HEK293 (cell line): ENCODE measurements at regions not wholly inside any gene's neighbourhood (a gene's known extent, or its start where the extent isn't known, plus 50 kb on each side); places are given as distances from the start of the nearest gene placed in this dataset.
A peak's percentile ranks its signal among the peaks of the same experiment; 100 is the strongest.

Source experiments
- CTCF ChIA-PET: fragments of 350-600 bp; formaldehyde crosslinking; extraction: SDS; loops from one replicate; lab custom pipeline; 2021; ENCODE audit warnings: antibody characterized with exemption; lab: Yijun Ruan, JAX
- POLR2A ChIA-PET: fragments of 300-600 bp; formaldehyde crosslinking; extraction: SDS; loops from one replicate; lab custom pipeline; 2020; ENCODE audit warnings: antibody characterized with exemption, inconsistent platforms; lab: Yijun Ruan, JAX
- H3K27ac ChIP-seq: fragments of 200-500 bp; sonication (Bioruptor generic); 2 replicates; pipeline ENCODE4 v1.5.1; 2014; ENCODE audit warnings: low read depth, low read length, control low read depth, inconsistent platforms; ENCODE audit errors: extremely low read depth
- H3K36me3 ChIP-seq, 2 experiments: fragments of 200-500 bp in 1 of 2; sonication (Bioruptor generic) in 1 of 2; 1 replicate in 1 of 2; 2 replicates in 1 of 2; pipeline ENCODE4 v1.5.1; 2014 to 2017; ENCODE audit warnings: inconsistent platforms in 2 of 2, low read length in 2 of 2; ENCODE audit not compliant: control insufficient read depth in 2 of 2, insufficient read depth in 1 of 2
- H3K4me1 ChIP-seq: fragments of 200-500 bp; sonication (Bioruptor generic); 2 replicates; pipeline ENCODE4 v1.5.1; 2014; ENCODE audit warnings: mild to moderate bottlenecking, low read length, inconsistent platforms; ENCODE audit not compliant: control insufficient read depth, insufficient read depth
- H3K4me3 ChIP-seq: 2 replicates; pipeline ENCODE4 v1.5.1; 2011; ENCODE audit warnings: low read depth, mild to moderate bottlenecking, control low read depth, low read length, moderate library complexity
- H3K9me3 ChIP-seq: fragments of 200-500 bp; sonication (Bioruptor generic); 2 replicates; pipeline ENCODE4 v1.5.1; 2014; ENCODE audit warnings: low read depth, low read length, inconsistent platforms; ENCODE audit not compliant: control insufficient read depth, insufficient read depth
- GFI1B ChIP-seq: fragments of 450-650 bp; formaldehyde crosslinking; IDR thresholded peaks from 2 replicates; pipeline ENCODE4 v1.5.1; 2016; ENCODE audit warnings: missing biosample characterization, missing genetic modification characterization
- KLF7 ChIP-seq: fragments of 450-650 bp; formaldehyde crosslinking; IDR thresholded peaks from 2 replicates; pipeline ENCODE4 v1.5.1; 2016; ENCODE audit warnings: missing biosample characterization, missing genetic modification characterization, borderline replicate concordance
- MEIS1 ChIP-seq: sonication (generic); formaldehyde crosslinking; IDR thresholded peaks from 2 replicates; pipeline ENCODE4 v1.8.1; 2022; ENCODE audit warnings: missing genetic modification reagents, mild to moderate bottlenecking, borderline replicate concordance
- SP3 ChIP-seq: fragments of 450-650 bp; formaldehyde crosslinking; IDR thresholded peaks from 2 replicates; pipeline ENCODE4 v1.5.1; 2016; ENCODE audit warnings: missing biosample characterization, missing genetic modification characterization
- ZBTB7A ChIP-seq: fragments of 450-650 bp; formaldehyde crosslinking; IDR thresholded peaks from 2 replicates; pipeline ENCODE4 v1.5.1; 2016; ENCODE audit warnings: low read depth, missing biosample characterization, missing genetic modification characterization
- ZBTB8A ChIP-seq: fragments of 450-650 bp; formaldehyde crosslinking; IDR thresholded peaks from 2 replicates; pipeline ENCODE4 v1.5.1; 2016; ENCODE audit warnings: missing biosample characterization, missing genetic modification characterization
- ZFP3 ChIP-seq: fragments of 450-650 bp; formaldehyde crosslinking; IDR thresholded peaks from 2 replicates; pipeline ENCODE4 v1.5.1; 2016; ENCODE audit warnings: low read depth, missing biosample characterization, missing genetic modification characterization
- ZFP69B ChIP-seq: fragments of 450-650 bp; formaldehyde crosslinking; IDR thresholded peaks from 2 replicates; pipeline ENCODE4 v1.5.1; 2016; ENCODE audit warnings: missing biosample characterization, missing genetic modification characterization
- ZNF157 ChIP-seq: fragments of 450-650 bp; formaldehyde crosslinking; IDR thresholded peaks from 2 replicates; pipeline ENCODE4 v1.5.1; 2016; ENCODE audit warnings: missing biosample characterization, missing genetic modification characterization
- ZNF169 ChIP-seq: fragments of 450-650 bp; formaldehyde crosslinking; IDR thresholded peaks from 2 replicates; pipeline ENCODE4 v1.5.1; 2016; ENCODE audit warnings: missing biosample characterization, missing genetic modification characterization
- ZNF174 ChIP-seq: fragments of 450-650 bp; formaldehyde crosslinking; IDR thresholded peaks from 2 replicates; pipeline ENCODE4 v1.5.0; 2017; ENCODE audit warnings: missing biosample characterization, mild to moderate bottlenecking, missing genetic modification characterization
- ZNF19 ChIP-seq: fragments of 450-650 bp; formaldehyde crosslinking; IDR thresholded peaks from 2 replicates; pipeline ENCODE4; 2016; ENCODE audit warnings: missing biosample characterization, missing genetic modification characterization, low read depth
- ZNF202 ChIP-seq: fragments of 450-650 bp; formaldehyde crosslinking; IDR thresholded peaks from 2 replicates; pipeline ENCODE4 v1.5.1; 2016; ENCODE audit warnings: missing biosample characterization, missing genetic modification characterization, borderline replicate concordance
- ZNF24 ChIP-seq: fragments of 450-650 bp; formaldehyde crosslinking; IDR thresholded peaks from 2 replicates; pipeline ENCODE4 v1.5.1; 2016; ENCODE audit warnings: missing biosample characterization, missing genetic modification characterization
- ZNF335 ChIP-seq: fragments of 450-650 bp; formaldehyde crosslinking; conservative IDR thresholded peaks from 2 replicates; pipeline ENCODE4 v1.5.1; 2016; ENCODE audit warnings: missing biosample characterization, missing genetic modification characterization
- ZNF350 ChIP-seq: fragments of 450-650 bp; formaldehyde crosslinking; IDR thresholded peaks from 2 replicates; pipeline ENCODE4 v1.5.0; 2017; ENCODE audit warnings: missing biosample characterization, mild to moderate bottlenecking, missing genetic modification characterization
- ZNF366 ChIP-seq: fragments of 450-650 bp; formaldehyde crosslinking; conservative IDR thresholded peaks from 2 replicates; pipeline ENCODE4 v1.5.1; 2016; ENCODE audit warnings: missing biosample characterization, missing genetic modification characterization
- ZNF521 ChIP-seq: fragments of 450-650 bp; formaldehyde crosslinking; IDR thresholded peaks from 2 replicates; pipeline ENCODE4 v1.5.1; 2017; ENCODE audit warnings: missing biosample characterization, mild to moderate bottlenecking, missing genetic modification characterization
- ZNF544 ChIP-seq: fragments of 450-650 bp; formaldehyde crosslinking; IDR thresholded peaks from 2 replicates; pipeline ENCODE4 v1.5.0; 2017; ENCODE audit warnings: missing biosample characterization, missing genetic modification characterization
- ZNF571 ChIP-seq: fragments of 450-650 bp; formaldehyde crosslinking; IDR thresholded peaks from 2 replicates; pipeline ENCODE4 v1.5.0; 2017; ENCODE audit warnings: missing biosample characterization, missing genetic modification characterization
- ZNF664 ChIP-seq: fragments of 450-650 bp; formaldehyde crosslinking; IDR thresholded peaks from 2 replicates; pipeline ENCODE4 v1.5.1; 2016; ENCODE audit warnings: missing biosample characterization, missing genetic modification characterization
- ZNF747 ChIP-seq: fragments of 450-650 bp; formaldehyde crosslinking; IDR thresholded peaks from 2 replicates; pipeline ENCODE4 v1.5.1; 2016; ENCODE audit warnings: missing biosample characterization, missing genetic modification characterization
- ZNF776 ChIP-seq: fragments of 450-650 bp; formaldehyde crosslinking; IDR thresholded peaks from 2 replicates; pipeline ENCODE4 v1.5.0; 2017; ENCODE audit warnings: missing biosample characterization, missing genetic modification characterization, borderline replicate concordance
- ZNF837 ChIP-seq: fragments of 450-650 bp; formaldehyde crosslinking; IDR thresholded peaks from 2 replicates; pipeline ENCODE4 v1.5.1; 2016; ENCODE audit warnings: missing biosample characterization, missing genetic modification characterization
- TF ChIP-seq, protein P1 (sequence below): fragments of 450-650 bp; formaldehyde crosslinking; conservative IDR thresholded peaks from 2 replicates; pipeline ENCODE4 v1.5.1; 2016; ENCODE audit warnings: low read depth, missing biosample characterization, missing genetic modification characterization
- TF ChIP-seq, protein P2 (sequence below): sonication (generic); formaldehyde crosslinking; IDR thresholded peaks from 2 replicates; pipeline ENCODE4 v1.8.1; 2022; ENCODE audit warnings: mild to moderate bottlenecking, moderate library complexity, missing genetic modification reagents
- TF ChIP-seq, protein P3 (sequence below): fragments of 450-650 bp; formaldehyde crosslinking; IDR thresholded peaks from 2 replicates; pipeline ENCODE4 v1.5.1; 2017; ENCODE audit warnings: missing biosample characterization, missing genetic modification characterization

DNA sequence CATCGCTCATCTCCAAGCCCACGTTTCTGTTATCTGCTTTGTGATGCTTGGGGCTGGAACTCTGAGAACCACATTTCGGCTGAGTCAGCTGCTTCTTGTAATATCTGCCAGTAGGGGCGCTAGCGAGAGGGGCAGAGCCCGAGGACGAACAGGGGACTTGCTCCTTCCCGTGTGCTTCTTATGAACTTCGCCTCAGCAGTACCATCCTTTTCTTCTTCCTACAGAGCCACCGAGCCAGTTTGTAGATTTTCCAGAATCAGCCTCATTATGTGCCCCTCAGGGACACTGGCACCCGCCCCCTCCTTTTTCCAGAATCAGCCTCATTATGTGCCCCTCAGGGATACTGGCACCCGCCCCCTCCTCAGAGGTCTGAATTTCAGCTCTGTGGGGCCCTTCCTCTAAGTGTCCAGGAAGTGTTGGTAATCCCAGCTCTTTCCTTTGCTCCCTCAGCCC, 441.7 kb upstream of the RASGEF1B start (continued):
- TF ChIP-seq, protein P1, sequence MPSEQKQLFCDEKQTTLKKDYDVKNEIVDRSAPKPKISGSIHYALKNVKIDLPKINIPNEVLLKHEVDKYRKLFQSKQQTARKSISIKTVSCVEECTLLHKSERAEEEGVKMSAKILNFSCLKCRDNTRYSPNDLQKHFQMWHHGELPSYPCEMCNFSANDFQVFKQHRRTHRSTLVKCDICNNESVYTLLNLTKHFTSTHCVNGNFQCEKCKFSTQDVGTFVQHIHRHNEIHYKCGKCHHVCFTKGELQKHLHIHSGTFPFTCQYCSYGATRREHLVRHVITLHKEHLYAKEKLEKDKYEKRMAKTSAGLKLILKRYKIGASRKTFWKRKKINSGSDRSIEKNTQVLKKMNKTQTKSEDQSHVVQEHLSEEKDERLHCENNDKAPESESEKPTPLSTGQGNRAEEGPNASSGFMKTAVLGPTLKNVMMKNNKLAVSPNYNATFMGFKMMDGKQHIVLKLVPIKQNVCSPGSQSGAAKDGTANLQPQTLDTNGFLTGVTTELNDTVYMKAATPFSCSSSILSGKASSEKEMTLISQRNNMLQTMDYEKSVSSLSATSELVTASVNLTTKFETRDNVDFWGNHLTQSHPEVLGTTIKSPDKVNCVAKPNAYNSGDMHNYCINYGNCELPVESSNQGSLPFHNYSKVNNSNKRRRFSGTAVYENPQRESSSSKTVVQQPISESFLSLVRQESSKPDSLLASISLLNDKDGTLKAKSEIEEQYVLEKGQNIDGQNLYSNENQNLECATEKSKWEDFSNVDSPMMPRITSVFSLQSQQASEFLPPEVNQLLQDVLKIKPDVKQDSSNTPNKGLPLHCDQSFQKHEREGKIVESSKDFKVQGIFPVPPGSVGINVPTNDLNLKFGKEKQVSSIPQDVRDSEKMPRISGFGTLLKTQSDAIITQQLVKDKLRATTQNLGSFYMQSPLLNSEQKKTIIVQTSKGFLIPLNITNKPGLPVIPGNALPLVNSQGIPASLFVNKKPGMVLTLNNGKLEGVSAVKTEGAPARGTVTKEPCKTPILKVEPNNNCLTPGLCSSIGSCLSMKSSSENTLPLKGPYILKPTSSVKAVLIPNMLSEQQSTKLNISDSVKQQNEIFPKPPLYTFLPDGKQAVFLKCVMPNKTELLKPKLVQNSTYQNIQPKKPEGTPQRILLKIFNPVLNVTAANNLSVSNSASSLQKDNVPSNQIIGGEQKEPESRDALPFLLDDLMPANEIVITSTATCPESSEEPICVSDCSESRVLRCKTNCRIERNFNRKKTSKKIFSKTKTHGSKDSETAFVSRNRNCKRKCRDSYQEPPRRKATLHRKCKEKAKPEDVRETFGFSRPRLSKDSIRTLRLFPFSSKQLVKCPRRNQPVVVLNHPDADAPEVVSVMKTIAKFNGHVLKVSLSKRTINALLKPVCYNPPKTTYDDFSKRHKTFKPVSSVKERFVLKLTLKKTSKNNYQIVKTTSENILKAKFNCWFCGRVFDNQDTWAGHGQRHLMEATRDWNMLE (tag by site-specific recombination) = 0 out of 2 replicates have a peak, but pooled peaks have one; percentile 17
- TF ChIP-seq, protein P2, sequence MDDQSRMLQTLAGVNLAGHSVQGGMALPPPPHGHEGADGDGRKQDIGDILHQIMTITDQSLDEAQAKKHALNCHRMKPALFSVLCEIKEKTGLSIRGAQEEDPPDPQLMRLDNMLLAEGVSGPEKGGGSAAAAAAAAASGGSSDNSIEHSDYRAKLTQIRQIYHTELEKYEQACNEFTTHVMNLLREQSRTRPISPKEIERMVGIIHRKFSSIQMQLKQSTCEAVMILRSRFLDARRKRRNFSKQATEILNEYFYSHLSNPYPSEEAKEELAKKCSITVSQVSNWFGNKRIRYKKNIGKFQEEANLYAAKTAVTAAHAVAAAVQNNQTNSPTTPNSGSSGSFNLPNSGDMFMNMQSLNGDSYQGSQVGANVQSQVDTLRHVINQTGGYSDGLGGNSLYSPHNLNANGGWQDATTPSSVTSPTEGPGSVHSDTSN (CRISPR knock-in tag) = no peak
- 0 out of 2 replicates have a peak, but pooled peaks have one; percentile 12 for TF ChIP-seq ZBTB8A (tag by site-specific recombination)
- TF ChIP-seq ZNF521 = no peak
- no peak for TF ChIP-seq ZNF837 (tag by site-specific recombination)
- TF ChIP-seq ZNF169 = no peak
- peak; percentile 64 for TF ChIP-seq ZNF335 (tag by site-specific recombination)
- TF ChIP-seq ZFP69B (tag by site-specific recombination) = 0 out of 2 replicates have a peak, but pooled peaks have one; percentile 38

DNA sequence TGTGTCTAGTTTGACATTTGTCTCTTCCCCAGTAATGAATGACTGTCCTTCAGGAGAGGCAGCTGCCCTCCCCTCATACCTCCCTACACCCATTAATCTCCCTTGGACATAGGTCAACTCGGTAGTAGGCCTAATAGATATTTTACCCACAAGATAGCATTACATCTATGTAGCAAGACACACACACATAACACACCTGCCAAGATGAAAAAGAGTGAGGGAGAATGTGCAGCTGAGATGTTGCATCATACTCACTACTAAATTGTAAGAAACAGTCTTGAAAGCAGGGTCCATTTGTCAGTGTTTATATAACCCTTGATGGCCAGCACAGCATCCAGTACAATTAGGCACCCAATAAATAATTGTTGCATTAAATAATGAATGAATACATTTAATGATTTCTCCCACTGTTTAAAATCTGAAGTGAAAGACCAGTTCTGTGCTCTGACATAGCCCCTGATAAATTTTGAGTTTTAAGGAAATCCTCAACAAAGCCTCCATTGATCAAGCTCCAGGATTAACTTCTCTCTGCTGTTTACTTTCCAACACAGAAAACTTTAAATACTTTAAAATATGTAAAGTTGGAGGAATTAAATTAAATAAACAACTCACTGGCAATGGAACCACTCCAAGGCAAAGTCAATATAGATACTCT, 440.8 kb upstream of the RASGEF1B start:
- H3K9me3 ChIP-seq = no peaks in the 10 kb centered on the region
- no peaks in the 10 kb centered on the region for H3K36me3 ChIP-seq
- H3K27ac ChIP-seq = no peak overlapping the region
- POLR2A ChIA-PET = no interaction called here
- CTCF ChIA-PET = interaction anchor here (0.6 to 1.7 kb wide), 8 partner anchors 9 to 272 kb away, joined by 3 to 19 read pairs (median 3); no protein-coding TSS in a partner anchor
- peaks cover 2% of the 10 kb centered on the region; the same call in 1 of the 2 replicates for H3K4me1 ChIP-seq
- TF ChIP-seq MEIS1 (CRISPR knock-in tag) (no peak), ZNF544 (no peak), ZNF664 (no peak), ZNF19 (tag by site-specific recombination) (no peak), ZNF157 (tag by site-specific recombination) (no peak), ZFP3 (tag by site-specific recombination) (no peak), ZNF366 (tag by site-specific recombination) (no peak), SP3 (tag by site-specific recombination) (no peak), ZBTB7A (tag by site-specific recombination) (no peak)
- no peak overlapping the region for H3K4me3 ChIP-seq

DNA sequence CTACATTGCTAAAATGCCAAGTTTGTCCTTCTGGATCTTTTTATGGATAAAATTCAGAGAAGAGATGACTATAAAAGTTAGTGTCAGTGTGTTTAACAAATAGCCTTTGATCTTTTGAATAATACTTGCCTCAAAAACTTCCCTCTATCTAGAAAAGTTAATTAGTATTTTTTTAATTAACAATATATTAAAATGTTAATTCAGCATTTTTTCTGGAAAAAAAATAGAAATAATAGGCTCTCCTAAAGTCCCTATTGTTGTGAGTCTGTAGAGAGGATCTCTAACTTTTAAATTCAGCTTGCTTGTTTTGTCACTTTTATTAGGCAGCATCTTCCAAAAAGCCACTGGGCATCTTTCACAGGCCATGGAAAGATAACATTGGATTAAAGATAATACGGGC, 435.2 kb upstream of the RASGEF1B start:
- ChIA-PET POLR2A (no interaction called here), CTCF (no interaction called here)
- no peak overlapping the region for H3K27ac ChIP-seq
- no peak overlapping the region for H3K4me3 ChIP-seq
- H3K36me3 ChIP-seq = no peaks in the 10 kb centered on the region
- no peaks in the 10 kb centered on the region for H3K9me3 ChIP-seq
- peaks cover 2% of the 10 kb centered on the region; the same call in 1 of the 2 replicates for H3K4me1 ChIP-seq
- no peak for TF ChIP-seq ZNF174
- TF ChIP-seq ZNF202 = no peak
- TF ChIP-seq, protein P3, sequence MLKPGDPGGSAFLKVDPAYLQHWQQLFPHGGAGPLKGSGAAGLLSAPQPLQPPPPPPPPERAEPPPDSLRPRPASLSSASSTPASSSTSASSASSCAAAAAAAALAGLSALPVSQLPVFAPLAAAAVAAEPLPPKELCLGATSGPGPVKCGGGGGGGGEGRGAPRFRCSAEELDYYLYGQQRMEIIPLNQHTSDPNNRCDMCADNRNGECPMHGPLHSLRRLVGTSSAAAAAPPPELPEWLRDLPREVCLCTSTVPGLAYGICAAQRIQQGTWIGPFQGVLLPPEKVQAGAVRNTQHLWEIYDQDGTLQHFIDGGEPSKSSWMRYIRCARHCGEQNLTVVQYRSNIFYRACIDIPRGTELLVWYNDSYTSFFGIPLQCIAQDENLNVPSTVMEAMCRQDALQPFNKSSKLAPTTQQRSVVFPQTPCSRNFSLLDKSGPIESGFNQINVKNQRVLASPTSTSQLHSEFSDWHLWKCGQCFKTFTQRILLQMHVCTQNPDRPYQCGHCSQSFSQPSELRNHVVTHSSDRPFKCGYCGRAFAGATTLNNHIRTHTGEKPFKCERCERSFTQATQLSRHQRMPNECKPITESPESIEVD (tag by site-specific recombination) = no peak
- TF ChIP-seq ZNF350 = no peak
- no peak for TF ChIP-seq ZNF776 (tag by site-specific recombination)
- TF ChIP-seq KLF7 (tag by site-specific recombination) = no peak
- no peak for TF ChIP-seq ZNF24 (tag by site-specific recombination)
- TF ChIP-seq ZNF747 (tag by site-specific recombination) = no peak
- TF ChIP-seq GFI1B (tag by site-specific recombination) = no peak
- no peak for TF ChIP-seq SP3 (tag by site-specific recombination)
- no peak for TF ChIP-seq ZNF571 (tag by site-specific recombination)
